Renal cortex interstitium (tissue), 11 donors: ENCODE measurements at regions not wholly inside any gene's neighbourhood (a gene's known extent, or its start where the extent isn't known, plus 50 kb on each side); places are given as distances from the start of the nearest gene placed in this dataset.

Experiments
- DNase-seq, 11 donors: peaks; one replicate each; pipeline ENCODE4 v3.0.0-alpha.2; 2013; ENCODE audit warnings: low read depth in 9 of 11, low spot score in 4 of 11; ENCODE audit errors: extremely low read depth in 1 of 11

DNA sequence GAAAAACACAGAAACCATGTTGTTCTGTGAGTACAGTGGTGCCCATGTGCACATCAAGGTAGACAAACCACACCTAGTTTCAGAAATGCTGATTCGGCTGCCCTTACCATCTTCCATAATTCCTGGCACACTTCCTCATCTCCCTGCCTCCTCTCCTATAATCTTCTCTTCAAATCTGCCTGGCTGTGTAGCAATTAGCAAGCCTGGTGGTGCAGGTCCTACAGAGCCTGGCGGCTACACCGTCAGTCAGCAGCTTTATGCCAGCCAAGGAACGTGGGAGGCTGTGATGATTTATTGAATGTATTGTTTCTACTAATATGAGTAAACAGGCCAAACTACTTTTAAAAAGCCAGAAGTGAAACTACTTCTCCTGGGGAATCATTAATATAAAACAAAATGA, 106.8 kb downstream of the SEMA6D start:
- no peak for DNase-seq

GRCh38 chr15:47829667-47830066, 112.4 kb downstream of the SEMA6D start:
- DNase-seq, result no peak

- no peak for DNase-seq
Measured at GRCh38 chr15:47834093-47834492, 116.8 kb downstream of the SEMA6D start.

DNA sequence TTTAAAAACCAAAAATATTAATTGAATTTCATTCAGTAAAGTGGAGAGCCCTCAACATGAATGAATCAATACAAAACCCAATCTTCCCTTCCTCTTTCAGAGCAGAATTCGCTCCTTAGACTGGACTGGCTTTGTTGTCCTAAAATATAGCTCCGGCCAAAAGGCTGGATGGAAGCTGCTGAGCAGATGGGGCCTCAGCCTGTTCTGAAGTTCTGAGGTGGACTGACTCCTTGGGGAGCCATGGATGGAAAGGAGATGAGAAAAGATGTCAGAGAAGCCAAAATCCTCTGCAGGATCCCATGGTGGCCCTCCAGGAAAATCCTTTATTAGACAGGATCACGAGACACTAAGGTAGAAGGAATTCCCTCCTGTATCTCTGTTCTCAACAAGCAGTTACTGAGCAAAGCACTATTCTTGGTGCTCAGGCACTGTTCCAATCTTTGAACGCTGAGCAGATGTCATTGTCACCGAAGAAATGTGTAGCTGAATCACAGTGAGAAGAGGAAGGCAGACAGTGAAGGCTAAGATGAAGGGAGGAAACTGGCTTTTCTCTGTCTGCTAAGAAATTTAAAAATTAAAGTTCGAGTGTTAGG, 122.0 kb downstream of the SEMA6D start:
- DNase-seq, result no peak

GRCh38 chr15:47843124-47843663, 125.9 kb downstream of the SEMA6D start:
- no peak for DNase-seq

- DNase-seq, result no peak
Measured at GRCh38 chr15:47844437-47844836, 127.1 kb downstream of the SEMA6D start.

GRCh38 chr15:47846128-47846868, 129.0 kb downstream of the SEMA6D start:
- no peak for DNase-seq

- no peak for DNase-seq
Measured at GRCh38 chr15:47846876-47847275, 129.6 kb downstream of the SEMA6D start.

GRCh38 chr15:47856071-47856470, 138.8 kb downstream of the SEMA6D start:
- DNase-seq, result no peak

DNA sequence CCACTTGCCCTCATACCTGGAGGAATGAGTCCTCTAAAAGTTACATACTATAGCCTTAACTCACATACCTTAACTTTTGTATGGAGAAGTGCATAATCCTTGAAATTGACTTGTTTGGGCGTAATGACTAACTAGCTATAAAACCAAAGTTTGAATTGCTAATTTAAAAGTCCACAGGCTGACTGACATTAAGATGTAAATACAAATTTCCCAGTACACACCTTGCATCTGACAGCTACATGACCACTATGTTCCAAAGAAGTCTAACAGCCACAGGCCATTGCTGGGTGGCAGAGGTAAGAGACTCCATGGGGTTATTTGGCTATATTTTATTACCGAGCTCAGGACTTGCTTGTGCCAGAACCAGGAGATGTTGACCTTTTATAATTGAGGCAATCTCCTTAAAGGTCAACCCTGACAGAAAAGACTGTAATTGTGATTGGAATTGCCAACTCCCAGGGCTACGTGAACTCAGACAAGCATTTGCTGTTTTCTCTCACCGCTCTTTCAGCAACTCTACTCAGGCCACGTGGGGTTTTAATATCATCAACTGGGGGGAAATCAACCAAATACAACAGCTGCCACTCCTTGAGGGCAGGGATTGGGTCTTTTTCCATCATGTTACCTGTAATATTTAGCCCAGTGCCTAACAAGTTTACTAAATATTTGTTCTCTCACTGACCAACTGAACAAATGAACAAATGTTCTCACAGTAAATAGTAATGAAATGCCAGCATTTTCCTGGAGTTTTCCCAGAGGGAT, 139.9 kb downstream of the SEMA6D start:
- no peak for DNase-seq

GRCh38 chr15:47857776-47858167, 140.5 kb downstream of the SEMA6D start:
- no peak for DNase-seq

DNA sequence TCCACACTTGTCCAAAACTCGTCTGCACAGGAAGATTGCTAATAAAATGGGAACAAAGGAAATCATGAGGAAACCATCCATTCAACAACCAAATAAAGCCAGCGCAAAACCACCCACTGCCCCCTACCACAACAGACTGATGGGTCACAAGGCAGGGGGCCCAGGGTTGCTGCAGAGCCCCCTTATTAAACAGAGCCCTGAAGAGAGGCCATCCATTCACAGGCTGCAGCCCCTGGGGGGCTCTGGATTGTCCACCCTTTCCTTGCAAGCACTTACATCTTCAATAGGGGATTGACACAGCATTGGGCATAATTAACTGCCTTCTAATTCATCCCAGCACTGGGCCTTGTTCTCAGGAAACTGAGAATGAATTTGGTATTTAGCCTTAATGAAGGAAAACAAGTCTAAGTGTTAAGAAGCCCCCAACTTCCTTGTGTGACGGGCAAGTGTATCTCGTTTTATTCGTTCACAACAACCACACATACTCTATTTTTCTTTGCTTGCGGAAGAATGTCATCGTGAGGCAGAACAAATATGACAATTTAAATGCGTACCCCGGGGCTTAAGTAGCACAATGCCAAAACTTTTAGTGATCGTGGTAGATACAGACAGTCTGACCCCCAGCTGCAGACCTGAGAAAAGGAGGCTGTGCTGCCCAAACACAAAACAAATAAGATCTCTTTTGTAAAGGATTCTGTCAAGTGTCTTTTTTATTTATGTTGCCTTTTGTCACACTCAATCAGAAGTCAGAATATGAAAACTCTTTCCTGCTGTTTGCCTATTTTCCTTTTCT, 144.0 kb downstream of the SEMA6D start:
- no peak for DNase-seq

GRCh38 chr15:47862402-47862801, 145.1 kb downstream of the SEMA6D start:
- DNase-seq, result no peak

- no peak for DNase-seq
Measured at GRCh38 chr15:47866446-47866845, 149.1 kb downstream of the SEMA6D start.

DNA sequence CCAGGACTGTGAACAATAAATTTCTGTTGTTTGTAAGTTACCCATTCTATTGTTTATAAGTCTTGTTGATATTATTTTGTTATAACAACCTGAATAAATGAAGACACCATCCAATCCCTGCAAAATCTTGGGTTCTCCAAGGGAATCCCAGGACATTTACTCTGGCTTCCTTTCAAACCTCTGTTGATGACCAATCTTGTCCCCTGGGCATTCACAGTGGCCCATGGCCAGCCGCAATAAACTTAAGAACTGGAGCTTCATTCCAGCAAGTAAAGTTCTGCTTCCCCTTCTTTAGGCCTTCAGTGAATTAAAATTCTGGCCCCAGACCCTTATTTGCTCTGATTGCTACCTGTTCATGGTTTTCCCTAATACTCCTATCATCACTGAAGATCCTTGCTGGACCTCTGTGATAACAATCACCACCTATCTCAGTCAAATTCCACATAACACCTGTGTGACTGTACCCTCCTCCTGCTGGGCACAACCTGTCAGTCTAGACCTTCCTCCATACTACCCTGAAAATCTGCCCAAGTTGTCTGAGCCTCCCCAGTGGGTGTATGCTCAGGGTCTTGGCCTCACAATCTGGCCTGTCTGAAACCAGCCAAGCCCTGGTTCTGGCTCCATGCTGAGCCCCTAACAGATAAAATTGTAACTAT, 153.1 kb downstream of the SEMA6D start:
- no peak for DNase-seq

DNA sequence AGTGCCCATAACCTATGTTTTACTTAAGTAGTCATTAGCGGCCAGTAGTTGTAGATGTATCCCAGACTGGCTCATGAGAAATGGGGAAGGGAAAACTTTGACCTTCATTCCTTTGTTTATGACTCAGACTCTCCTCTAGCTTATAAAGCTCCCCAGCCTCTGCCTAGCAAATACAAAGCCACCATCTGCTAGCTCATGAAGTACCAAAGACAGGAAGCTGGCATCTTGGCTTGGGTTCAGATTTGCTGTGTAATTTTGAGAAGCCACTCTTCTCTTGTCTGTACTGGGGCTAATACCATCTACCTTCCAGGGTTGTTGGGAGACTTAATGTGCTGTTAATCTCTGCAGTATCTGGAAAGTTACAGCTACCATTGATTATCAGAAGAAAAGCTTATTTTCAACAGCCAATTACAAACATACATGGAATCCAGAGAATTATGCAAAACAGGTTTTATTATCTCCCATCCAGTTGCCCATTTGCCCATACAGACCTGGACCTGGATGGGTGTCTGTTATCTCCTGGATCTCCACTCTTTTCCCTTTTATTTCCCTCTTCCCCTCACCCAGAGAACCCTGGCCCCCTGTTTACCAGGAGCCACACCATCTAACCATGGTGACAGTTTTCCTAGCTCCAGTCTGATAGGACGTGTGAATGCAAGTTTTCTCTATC, 153.8 kb downstream of the SEMA6D start:
- no peak for DNase-seq

GRCh38 chr15:47872208-47872607, 154.9 kb downstream of the SEMA6D start:
- no peak for DNase-seq

DNA sequence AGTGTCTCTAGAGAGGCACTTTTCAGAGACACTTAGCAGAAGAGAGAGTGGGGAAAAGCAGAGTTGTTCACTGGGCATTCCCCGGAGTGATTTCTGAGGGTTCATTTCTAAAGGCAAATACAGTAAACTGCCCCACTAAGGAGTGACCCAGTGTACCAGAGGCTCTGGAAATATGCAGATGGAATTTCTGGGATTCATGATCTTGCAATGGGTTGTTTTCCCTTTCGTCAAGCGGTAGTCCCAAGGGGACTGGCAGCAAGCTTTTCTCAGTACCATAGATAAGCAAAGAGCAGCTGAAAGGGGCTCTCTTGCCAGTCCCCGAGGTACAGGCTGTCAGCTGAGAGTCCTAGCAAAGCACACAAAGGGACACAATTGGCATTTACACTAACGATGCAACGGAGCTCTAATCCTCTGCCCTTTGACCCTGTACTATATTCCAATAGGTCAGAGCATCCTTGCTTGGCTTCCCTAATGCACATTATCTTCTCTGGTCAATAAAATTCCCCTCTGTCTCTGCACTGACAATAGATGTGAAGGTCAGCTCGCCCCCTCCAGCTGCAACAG, 155.6 kb downstream of the SEMA6D start:
- no peak for DNase-seq
